ENCODE measurements at regions not wholly inside any gene's neighbourhood (a gene's known extent, or its start where the extent isn't known, plus 50 kb on each side); places are given as distances from the start of the nearest gene placed in this dataset.

DNA sequence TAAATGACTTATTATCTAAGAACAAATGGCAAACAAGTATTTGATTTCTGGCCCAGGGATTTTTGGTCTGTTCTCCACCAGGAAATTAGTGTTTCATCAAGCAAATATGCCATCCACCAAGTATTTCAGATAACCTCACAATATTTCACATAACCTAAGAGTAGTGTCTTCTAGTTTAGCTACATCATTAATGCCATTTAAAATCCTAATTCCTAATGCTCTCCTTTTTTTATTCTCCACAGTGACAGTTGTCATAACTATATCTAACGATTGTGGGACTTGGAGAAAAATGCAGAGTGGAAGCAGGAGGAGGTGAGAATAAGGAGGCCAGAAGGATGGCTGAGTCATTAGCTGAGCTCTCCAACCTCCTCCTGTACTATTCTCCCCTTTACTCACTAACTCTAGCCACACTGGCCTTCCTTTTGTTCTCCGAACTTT is 58.5 kb upstream of the CTLA4 start:
- Histone ChIP-seq H3K23me2 (ENCODE audit: low read depth, low read length) (no peaks in the 10 kb centered on the region), H3K9me3 (ENCODE audit: insufficient read depth in 2 of 2, low read depth in 1 of 2, low read length in 1 of 2) (no peaks in the 10 kb centered on the region), H3K36me3 (ENCODE audit: control insufficient read depth in 2 of 4, insufficient read depth in 4 of 4, low read length in 3 of 4) (no peaks in the 10 kb centered on the region), H2BK5ac (ENCODE audit: low read depth, low read length) (no peak overlapping the region), H2AFZ (ENCODE audit: low read length) (no peak overlapping the region), H2BK20ac (ENCODE audit: low read length) (no peak overlapping the region), H2BK12ac (ENCODE audit: low read depth, low read length) (no peak overlapping the region), H3K4me2 (ENCODE audit: insufficient read depth in 1 of 2, low read depth in 2 of 2, low read length in 2 of 2) (no peak overlapping the region), H3K18ac (ENCODE audit: extremely low read depth, low read length) (no peak overlapping the region), H2AK5ac (ENCODE audit: low read depth, low read length) (no peak overlapping the region), H3K4ac (replicated peaks; ENCODE audit: insufficient read length, low read depth, low read length) (no peak overlapping the region), H3K79me1 (ENCODE audit: low read depth, low read length) (no peaks in the 10 kb centered on the region), H3K9ac (replicated peaks in 1 of 4; ENCODE audit: extremely low read depth in 1 of 4, low read depth in 3 of 4, low read length in 3 of 4) (no peak overlapping the region; a peak in 1 of 7 replicates), H3K79me2 (ENCODE audit: control insufficient read depth in 1 of 2, insufficient read depth in 2 of 2, low read length in 2 of 2) (no peaks in the 10 kb centered on the region), H4K8ac (ENCODE audit: extremely low read depth, insufficient read depth, low read length) (no peak overlapping the region), H3K14ac (ENCODE audit: insufficient read length) (no peak overlapping the region), H2BK120ac (replicated peaks; ENCODE audit: low read depth, low read length) (no peak overlapping the region), H4K91ac (replicated peaks; ENCODE audit: insufficient read length, low read length) (no peak overlapping the region), H3K4me3 (ENCODE audit: extremely low read depth in 1 of 4, insufficient read depth in 2 of 4, low read depth in 3 of 4, low read length in 4 of 4) (no peak overlapping the region), H2BK15ac (ENCODE audit: low read length) (no peak overlapping the region), H3K27me3 (replicated peaks in 1 of 4; ENCODE audit: control insufficient read depth in 3 of 4, extremely low read depth in 1 of 4, insufficient read depth in 3 of 4, low read length in 3 of 4) (no peaks in the 10 kb centered on the region), H3K4me1 (replicated peaks in 1 of 4; ENCODE audit: control insufficient read depth in 3 of 4, insufficient read depth in 4 of 4, low read length in 3 of 4) (no peaks in the 10 kb centered on the region), H3K23ac (ENCODE audit: insufficient read length) (no peak overlapping the region), H4K5ac (ENCODE audit: insufficient read length, low read depth, low read length) (no peak overlapping the region), H3K27ac (ENCODE audit: low read depth, low read length) (no peak overlapping the region), H3K56ac (replicated peaks; ENCODE audit: insufficient read length, low read depth, low read length) (no peak overlapping the region), H4K20me1 (replicated peaks in 1 of 2; ENCODE audit: control insufficient read depth in 1 of 2, insufficient read depth in 2 of 2, low read length in 2 of 2) (no peaks in the 10 kb centered on the region)
- TF ChIP-seq NANOG (IDR thresholded peaks at IDR 0.05; ENCODE audit: insufficient read depth, low read depth, low read length, poor library complexity, severe bottlenecking), result no peak
- TF ChIP-seq FOSL1 (IDR thresholded peaks at IDR 0.05; ENCODE audit: insufficient read depth, low read depth, low read length), result no peak
- TF ChIP-seq JUN (IDR thresholded peaks at IDR 0.05; ENCODE audit: low read depth, low read length), result no peak
- TF ChIP-seq SP4 (IDR thresholded peaks at IDR 0.05; ENCODE audit: low read length), result no peak
- no peak for TF ChIP-seq EGR1 (IDR thresholded peaks at IDR 0.05; ENCODE audit: borderline replicate concordance, low read depth, low read length)
- TF ChIP-seq YY1 (IDR thresholded peaks at IDR 0.05; ENCODE audit: low read depth, low read length), result no peak
- TF ChIP-seq TCF12 (IDR thresholded peaks at IDR 0.05; ENCODE audit: low read depth, low read length), result no peak
- TF ChIP-seq BACH1 (IDR thresholded peaks at IDR 0.05; ENCODE audit: low read length), result no peak
- no peak for TF ChIP-seq ZNF274 (IDR thresholded peaks at IDR 0.05; ENCODE audit: borderline replicate concordance, extremely low read depth, low read length)
- no peak for TF ChIP-seq JUND (IDR thresholded peaks at IDR 0.05; ENCODE audit: low read length)
- TF ChIP-seq POLR2A (IDR thresholded peaks at IDR 0.05; ENCODE audit: control extremely low read depth in 1 of 2, low read depth in 2 of 2, low read length in 2 of 2), result no peak
- no peak for TF ChIP-seq CHD1 (IDR thresholded peaks at IDR 0.05; ENCODE audit: low read depth, low read length)
- TF ChIP-seq, protein P1, sequence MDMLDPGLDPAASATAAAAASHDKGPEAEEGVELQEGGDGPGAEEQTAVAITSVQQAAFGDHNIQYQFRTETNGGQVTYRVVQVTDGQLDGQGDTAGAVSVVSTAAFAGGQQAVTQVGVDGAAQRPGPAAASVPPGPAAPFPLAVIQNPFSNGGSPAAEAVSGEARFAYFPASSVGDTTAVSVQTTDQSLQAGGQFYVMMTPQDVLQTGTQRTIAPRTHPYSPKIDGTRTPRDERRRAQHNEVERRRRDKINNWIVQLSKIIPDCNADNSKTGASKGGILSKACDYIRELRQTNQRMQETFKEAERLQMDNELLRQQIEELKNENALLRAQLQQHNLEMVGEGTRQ (IDR thresholded peaks at IDR 0.05; ENCODE audit: low read length), result no peak
- no peak for TF ChIP-seq SUZ12 (IDR thresholded peaks at IDR 0.05; ENCODE audit: low read length)
- no peak for TF ChIP-seq EZH2 (IDR thresholded peaks at IDR 0.05; ENCODE audit: low read depth, low read length, severe bottlenecking)
- POLR2A ChIA-PET (ENCODE audit: partially characterized antibody), result no interaction called here
- DNase-seq (ENCODE audit: low read depth in 1 of 2, low spot score in 2 of 2) (no peak), FAIRE-seq (no peak)
- WGBS, 2 experiments (ENCODE audit: extremely low coverage in 1 of 2, insufficient coverage in 1 of 2, insufficient read length in 1 of 2, insufficient replicate concordance in 2 of 2, low coverage in 1 of 2, low lambda C conversion rate in 2 of 2, missing lambda C conversion rate in 1 of 2), result 81% methylated on average over 2 of the region's 2 CpGs; no CpG with 5 or more reads in 1 of the 2 experiments
- CTCF ChIA-PET (ENCODE audit: partially characterized antibody), result interaction anchor here (1.0 to 2.1 kb wide), 7 partner anchors 9 to 356 kb away, joined by 3 to 11 read pairs (median 4); no protein-coding TSS in a partner anchor

Data from H1 (cell line).